ENCODE measurements at regions not wholly inside any gene's neighbourhood (a gene's known extent, or its start where the extent isn't known, plus 50 kb on each side); places are given as distances from the start of the nearest gene placed in this dataset.
A peak's percentile ranks its signal among the peaks of the same experiment; 100 is the strongest.

DNA sequence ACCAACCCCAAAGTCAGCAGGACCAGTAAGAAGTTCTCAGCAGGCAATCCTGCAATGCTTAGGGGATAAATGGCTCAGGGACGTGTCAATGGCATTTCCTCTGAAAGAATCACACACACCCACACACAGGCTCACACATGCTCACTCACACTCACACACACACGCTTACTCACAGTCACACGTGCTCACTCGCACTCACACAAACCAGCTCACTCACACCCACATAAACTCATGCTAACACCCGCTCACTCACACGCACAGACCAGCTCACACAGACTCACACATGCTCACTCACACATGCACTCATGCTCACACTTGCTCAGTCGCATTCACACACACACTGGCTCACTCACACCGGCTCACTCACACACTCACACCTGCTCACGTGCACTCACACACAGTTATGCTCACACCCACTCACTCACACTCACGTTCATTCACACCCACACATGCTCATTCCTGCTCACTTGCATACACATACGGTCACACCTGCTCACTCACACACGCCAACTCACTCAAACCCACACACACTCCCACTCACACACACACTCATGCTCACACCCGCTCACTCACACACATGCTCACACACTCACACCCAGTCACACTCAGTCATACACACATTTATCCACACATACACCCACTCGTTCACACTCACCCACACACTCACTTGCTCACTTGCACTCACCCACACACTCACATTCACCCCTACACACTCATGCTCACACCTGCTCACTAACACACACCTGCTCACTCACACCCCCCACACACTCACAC lies 436.8 kb downstream of the BCL11B start (continued):
- TF ChIP-seq, protein P1, sequence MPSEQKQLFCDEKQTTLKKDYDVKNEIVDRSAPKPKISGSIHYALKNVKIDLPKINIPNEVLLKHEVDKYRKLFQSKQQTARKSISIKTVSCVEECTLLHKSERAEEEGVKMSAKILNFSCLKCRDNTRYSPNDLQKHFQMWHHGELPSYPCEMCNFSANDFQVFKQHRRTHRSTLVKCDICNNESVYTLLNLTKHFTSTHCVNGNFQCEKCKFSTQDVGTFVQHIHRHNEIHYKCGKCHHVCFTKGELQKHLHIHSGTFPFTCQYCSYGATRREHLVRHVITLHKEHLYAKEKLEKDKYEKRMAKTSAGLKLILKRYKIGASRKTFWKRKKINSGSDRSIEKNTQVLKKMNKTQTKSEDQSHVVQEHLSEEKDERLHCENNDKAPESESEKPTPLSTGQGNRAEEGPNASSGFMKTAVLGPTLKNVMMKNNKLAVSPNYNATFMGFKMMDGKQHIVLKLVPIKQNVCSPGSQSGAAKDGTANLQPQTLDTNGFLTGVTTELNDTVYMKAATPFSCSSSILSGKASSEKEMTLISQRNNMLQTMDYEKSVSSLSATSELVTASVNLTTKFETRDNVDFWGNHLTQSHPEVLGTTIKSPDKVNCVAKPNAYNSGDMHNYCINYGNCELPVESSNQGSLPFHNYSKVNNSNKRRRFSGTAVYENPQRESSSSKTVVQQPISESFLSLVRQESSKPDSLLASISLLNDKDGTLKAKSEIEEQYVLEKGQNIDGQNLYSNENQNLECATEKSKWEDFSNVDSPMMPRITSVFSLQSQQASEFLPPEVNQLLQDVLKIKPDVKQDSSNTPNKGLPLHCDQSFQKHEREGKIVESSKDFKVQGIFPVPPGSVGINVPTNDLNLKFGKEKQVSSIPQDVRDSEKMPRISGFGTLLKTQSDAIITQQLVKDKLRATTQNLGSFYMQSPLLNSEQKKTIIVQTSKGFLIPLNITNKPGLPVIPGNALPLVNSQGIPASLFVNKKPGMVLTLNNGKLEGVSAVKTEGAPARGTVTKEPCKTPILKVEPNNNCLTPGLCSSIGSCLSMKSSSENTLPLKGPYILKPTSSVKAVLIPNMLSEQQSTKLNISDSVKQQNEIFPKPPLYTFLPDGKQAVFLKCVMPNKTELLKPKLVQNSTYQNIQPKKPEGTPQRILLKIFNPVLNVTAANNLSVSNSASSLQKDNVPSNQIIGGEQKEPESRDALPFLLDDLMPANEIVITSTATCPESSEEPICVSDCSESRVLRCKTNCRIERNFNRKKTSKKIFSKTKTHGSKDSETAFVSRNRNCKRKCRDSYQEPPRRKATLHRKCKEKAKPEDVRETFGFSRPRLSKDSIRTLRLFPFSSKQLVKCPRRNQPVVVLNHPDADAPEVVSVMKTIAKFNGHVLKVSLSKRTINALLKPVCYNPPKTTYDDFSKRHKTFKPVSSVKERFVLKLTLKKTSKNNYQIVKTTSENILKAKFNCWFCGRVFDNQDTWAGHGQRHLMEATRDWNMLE (tag by site-specific recombination; conservative IDR thresholded peaks at IDR 0.05; ENCODE audit: low read depth): no peak
- TF ChIP-seq YY1 (tag by site-specific recombination; IDR thresholded peaks at IDR 0.05) (no peak), ZNF76 (tag by site-specific recombination; IDR thresholded peaks at IDR 0.05; ENCODE audit: borderline replicate concordance, low read depth) (no peak), ZNF354C (tag by site-specific recombination; IDR thresholded peaks at IDR 0.05; ENCODE audit: borderline replicate concordance, low read depth) (no peak), GLIS2 (tag by site-specific recombination; IDR thresholded peaks at IDR 0.05) (no peak), ZSCAN30 (tag by site-specific recombination; IDR thresholded peaks at IDR 0.05) (no peak), ZNF248 (tag by site-specific recombination; IDR thresholded peaks at IDR 0.05) (no peak), TRIM28 (IDR thresholded peaks at IDR 0.05; ENCODE audit: borderline replicate concordance, low read length) (no peak), ZNF610 (tag by site-specific recombination; IDR thresholded peaks at IDR 0.05; ENCODE audit: borderline replicate concordance) (no peak), ZNF561 (tag by site-specific recombination; IDR thresholded peaks at IDR 0.05; ENCODE audit: borderline replicate concordance) (no peak), ZNF423 (tag by site-specific recombination; IDR thresholded peaks at IDR 0.05) (no peak), ZNF521 (tag by site-specific recombination; IDR thresholded peaks at IDR 0.05) (0 out of 2 replicates have a peak, but pooled peaks have one; percentile 44), PRDM1 (tag by site-specific recombination; IDR thresholded peaks at IDR 0.05) (peak; percentile 66), IKZF3 (tag by site-specific recombination; IDR thresholded peaks at IDR 0.05) (no peak), ZBTB21 (tag by site-specific recombination; IDR thresholded peaks at IDR 0.05) (no peak), ZNF654 (tag by site-specific recombination; IDR thresholded peaks at IDR 0.05; ENCODE audit: low read depth) (no peak), ZIC2 (tag by site-specific recombination; IDR thresholded peaks at IDR 0.05) (no peak), EGR2 (tag by site-specific recombination; IDR thresholded peaks at IDR 0.05; ENCODE audit: low read depth) (peak; percentile 94), ZNF174 (tag by site-specific recombination; IDR thresholded peaks at IDR 0.05) (no peak)
- TF ChIP-seq, protein P2, sequence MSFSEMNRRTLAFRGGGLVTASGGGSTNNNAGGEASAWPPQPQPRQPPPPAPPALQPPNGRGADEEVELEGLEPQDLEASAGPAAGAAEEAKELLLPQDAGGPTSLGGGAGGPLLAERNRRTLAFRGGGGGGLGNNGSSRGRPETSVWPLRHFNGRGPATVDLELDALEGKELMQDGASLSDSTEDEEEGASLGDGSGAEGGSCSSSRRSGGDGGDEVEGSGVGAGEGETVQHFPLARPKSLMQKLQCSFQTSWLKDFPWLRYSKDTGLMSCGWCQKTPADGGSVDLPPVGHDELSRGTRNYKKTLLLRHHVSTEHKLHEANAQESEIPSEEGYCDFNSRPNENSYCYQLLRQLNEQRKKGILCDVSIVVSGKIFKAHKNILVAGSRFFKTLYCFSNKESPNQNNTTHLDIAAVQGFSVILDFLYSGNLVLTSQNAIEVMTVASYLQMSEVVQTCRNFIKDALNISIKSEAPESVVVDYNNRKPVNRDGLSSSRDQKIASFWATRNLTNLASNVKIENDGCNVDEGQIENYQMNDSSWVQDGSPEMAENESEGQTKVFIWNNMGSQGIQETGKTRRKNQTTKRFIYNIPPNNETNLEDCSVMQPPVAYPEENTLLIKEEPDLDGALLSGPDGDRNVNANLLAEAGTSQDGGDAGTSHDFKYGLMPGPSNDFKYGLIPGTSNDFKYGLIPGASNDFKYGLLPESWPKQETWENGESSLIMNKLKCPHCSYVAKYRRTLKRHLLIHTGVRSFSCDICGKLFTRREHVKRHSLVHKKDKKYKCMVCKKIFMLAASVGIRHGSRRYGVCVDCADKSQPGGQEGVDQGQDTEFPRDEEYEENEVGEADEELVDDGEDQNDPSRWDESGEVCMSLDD (tag by site-specific recombination; IDR thresholded peaks at IDR 0.05): no peak
- TF ChIP-seq, protein P3, sequence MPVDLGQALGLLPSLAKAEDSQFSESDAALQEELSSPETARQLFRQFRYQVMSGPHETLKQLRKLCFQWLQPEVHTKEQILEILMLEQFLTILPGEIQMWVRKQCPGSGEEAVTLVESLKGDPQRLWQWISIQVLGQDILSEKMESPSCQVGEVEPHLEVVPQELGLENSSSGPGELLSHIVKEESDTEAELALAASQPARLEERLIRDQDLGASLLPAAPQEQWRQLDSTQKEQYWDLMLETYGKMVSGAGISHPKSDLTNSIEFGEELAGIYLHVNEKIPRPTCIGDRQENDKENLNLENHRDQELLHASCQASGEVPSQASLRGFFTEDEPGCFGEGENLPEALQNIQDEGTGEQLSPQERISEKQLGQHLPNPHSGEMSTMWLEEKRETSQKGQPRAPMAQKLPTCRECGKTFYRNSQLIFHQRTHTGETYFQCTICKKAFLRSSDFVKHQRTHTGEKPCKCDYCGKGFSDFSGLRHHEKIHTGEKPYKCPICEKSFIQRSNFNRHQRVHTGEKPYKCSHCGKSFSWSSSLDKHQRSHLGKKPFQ (tag by site-specific recombination; IDR thresholded peaks at IDR 0.05): peak; percentile 92
- TF ChIP-seq, protein P4, sequence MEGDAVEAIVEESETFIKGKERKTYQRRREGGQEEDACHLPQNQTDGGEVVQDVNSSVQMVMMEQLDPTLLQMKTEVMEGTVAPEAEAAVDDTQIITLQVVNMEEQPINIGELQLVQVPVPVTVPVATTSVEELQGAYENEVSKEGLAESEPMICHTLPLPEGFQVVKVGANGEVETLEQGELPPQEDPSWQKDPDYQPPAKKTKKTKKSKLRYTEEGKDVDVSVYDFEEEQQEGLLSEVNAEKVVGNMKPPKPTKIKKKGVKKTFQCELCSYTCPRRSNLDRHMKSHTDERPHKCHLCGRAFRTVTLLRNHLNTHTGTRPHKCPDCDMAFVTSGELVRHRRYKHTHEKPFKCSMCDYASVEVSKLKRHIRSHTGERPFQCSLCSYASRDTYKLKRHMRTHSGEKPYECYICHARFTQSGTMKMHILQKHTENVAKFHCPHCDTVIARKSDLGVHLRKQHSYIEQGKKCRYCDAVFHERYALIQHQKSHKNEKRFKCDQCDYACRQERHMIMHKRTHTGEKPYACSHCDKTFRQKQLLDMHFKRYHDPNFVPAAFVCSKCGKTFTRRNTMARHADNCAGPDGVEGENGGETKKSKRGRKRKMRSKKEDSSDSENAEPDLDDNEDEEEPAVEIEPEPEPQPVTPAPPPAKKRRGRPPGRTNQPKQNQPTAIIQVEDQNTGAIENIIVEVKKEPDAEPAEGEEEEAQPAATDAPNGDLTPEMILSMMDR (tag by site-specific recombination; IDR thresholded peaks at IDR 0.05): no peak
- TF ChIP-seq, protein P5, sequence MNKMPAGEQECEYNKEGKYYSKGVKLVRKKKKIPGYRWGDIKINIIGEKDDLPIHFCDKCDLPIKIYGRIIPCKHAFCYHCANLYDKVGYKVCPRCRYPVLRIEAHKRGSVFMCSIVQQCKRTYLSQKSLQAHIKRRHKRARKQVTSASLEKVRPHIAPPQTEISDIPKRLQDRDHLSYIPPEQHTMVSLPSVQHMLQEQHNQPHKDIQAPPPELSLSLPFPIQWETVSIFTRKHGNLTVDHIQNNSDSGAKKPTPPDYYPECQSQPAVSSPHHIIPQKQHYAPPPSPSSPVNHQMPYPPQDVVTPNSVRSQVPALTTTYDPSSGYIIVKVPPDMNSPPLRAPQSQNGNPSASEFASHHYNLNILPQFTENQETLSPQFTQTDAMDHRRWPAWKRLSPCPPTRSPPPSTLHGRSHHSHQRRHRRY (tag by site-specific recombination; IDR thresholded peaks at IDR 0.05): no peak
- TF ChIP-seq, protein P6, sequence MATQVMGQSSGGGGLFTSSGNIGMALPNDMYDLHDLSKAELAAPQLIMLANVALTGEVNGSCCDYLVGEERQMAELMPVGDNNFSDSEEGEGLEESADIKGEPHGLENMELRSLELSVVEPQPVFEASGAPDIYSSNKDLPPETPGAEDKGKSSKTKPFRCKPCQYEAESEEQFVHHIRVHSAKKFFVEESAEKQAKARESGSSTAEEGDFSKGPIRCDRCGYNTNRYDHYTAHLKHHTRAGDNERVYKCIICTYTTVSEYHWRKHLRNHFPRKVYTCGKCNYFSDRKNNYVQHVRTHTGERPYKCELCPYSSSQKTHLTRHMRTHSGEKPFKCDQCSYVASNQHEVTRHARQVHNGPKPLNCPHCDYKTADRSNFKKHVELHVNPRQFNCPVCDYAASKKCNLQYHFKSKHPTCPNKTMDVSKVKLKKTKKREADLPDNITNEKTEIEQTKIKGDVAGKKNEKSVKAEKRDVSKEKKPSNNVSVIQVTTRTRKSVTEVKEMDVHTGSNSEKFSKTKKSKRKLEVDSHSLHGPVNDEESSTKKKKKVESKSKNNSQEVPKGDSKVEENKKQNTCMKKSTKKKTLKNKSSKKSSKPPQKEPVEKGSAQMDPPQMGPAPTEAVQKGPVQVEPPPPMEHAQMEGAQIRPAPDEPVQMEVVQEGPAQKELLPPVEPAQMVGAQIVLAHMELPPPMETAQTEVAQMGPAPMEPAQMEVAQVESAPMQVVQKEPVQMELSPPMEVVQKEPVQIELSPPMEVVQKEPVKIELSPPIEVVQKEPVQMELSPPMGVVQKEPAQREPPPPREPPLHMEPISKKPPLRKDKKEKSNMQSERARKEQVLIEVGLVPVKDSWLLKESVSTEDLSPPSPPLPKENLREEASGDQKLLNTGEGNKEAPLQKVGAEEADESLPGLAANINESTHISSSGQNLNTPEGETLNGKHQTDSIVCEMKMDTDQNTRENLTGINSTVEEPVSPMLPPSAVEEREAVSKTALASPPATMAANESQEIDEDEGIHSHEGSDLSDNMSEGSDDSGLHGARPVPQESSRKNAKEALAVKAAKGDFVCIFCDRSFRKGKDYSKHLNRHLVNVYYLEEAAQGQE (tag by site-specific recombination; IDR thresholded peaks at IDR 0.05): no peak
